RCC 7860 (cell line): ENCODE measurements at regions not wholly inside any gene's neighbourhood (a gene's known extent, or its start where the extent isn't known, plus 50 kb on each side); places are given as distances from the start of the nearest gene placed in this dataset.
"Not testable (repeated sequence)": the region's sequence is repeated elsewhere in the genome, so short reads cannot be mapped to it uniquely, and the experiment has no call there.

Experiments used
- DNase-seq: peaks from one replicate; pipeline ENCODE4 v3.0.0-alpha.2; 2015; ENCODE audit warnings: low spot score
- FAIRE-seq: peaks from 2 replicates; lab custom pipeline; 2012; peaks lifted over from hg19 to GRCh38; lab: Jason Lieb, UNC

GRCh38 chr1:145484257-145484656 is 58.9 kb upstream of the NBPF20 start:
- FAIRE-seq, DNase-seq: not testable (repeated sequence)

- not testable (repeated sequence) for FAIRE-seq, DNase-seq
Measured at GRCh38 chr1:145482214-145482860, 56.9 kb upstream of the NBPF20 start.

GRCh38 chr1:145475962-145476361 is 50.6 kb upstream of the NBPF20 start:
- DNase-seq, FAIRE-seq: not testable (repeated sequence)

- not testable (repeated sequence) for DNase-seq, FAIRE-seq
Measured at GRCh38 chr1:145475369-145475915, 50.0 kb upstream of the NBPF20 start.
